Neural cell (in vitro differentiated cells): ENCODE measurements at regions not wholly inside any gene's neighbourhood (a gene's known extent, or its start where the extent isn't known, plus 50 kb on each side); places are given as distances from the start of the nearest gene placed in this dataset.

Experiments used
- POLR2AphosphoS5 ChIP-seq: IDR thresholded peaks from 2 replicates; pipeline ENCODE4 v1.6.1; 2012
- SMC3 ChIP-seq: fragments of 450-650 bp; conservative IDR thresholded peaks from 2 replicates; pipeline ENCODE4 v1.6.1; 2014; ENCODE audit warnings: antibody characterized with exemption, mild to moderate bottlenecking, moderate library complexity; ENCODE audit not compliant: poor library complexity
- TF ChIP-seq, protein P1 (sequence below): fragments of 450-650 bp; IDR thresholded peaks from 2 replicates; pipeline ENCODE4 v1.5.1; 2014; ENCODE audit warnings: antibody characterized with exemption, mild to moderate bottlenecking, moderate library complexity; ENCODE audit not compliant: poor library complexity, severe bottlenecking

- TF ChIP-seq, protein P1, sequence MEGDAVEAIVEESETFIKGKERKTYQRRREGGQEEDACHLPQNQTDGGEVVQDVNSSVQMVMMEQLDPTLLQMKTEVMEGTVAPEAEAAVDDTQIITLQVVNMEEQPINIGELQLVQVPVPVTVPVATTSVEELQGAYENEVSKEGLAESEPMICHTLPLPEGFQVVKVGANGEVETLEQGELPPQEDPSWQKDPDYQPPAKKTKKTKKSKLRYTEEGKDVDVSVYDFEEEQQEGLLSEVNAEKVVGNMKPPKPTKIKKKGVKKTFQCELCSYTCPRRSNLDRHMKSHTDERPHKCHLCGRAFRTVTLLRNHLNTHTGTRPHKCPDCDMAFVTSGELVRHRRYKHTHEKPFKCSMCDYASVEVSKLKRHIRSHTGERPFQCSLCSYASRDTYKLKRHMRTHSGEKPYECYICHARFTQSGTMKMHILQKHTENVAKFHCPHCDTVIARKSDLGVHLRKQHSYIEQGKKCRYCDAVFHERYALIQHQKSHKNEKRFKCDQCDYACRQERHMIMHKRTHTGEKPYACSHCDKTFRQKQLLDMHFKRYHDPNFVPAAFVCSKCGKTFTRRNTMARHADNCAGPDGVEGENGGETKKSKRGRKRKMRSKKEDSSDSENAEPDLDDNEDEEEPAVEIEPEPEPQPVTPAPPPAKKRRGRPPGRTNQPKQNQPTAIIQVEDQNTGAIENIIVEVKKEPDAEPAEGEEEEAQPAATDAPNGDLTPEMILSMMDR = no peak
- TF ChIP-seq POLR2AphosphoS5 (no peak), SMC3 (no peak)
Observed at GRCh38 chr1:233725423-233725822, 111.5 kb downstream of the KCNK1 start.
